ENCODE measurements at regions not wholly inside any gene's neighbourhood (a gene's known extent, or its start where the extent isn't known, plus 50 kb on each side); places are given as distances from the start of the nearest gene placed in this dataset.

DNA sequence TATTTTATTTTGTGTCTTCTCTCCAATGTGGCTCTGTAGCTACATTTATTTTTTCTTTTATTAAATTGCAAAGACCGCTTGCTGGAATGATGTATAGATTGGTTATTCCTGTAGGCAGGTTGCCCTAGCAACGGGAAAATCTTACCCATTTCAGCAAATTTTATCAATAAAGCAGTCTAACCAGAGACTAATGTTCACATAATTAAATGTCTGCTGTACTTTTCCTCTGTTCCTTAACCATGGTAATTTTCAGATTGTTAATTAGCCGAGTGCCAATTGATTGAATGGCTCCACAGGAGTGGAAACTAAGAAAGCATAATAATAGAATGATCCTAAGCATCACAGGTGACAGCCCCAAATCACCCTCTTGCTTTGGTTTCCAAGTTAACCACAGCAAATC lies 134.8 kb downstream of the BASP1 start:
- TF ChIP-seq, protein P1, sequence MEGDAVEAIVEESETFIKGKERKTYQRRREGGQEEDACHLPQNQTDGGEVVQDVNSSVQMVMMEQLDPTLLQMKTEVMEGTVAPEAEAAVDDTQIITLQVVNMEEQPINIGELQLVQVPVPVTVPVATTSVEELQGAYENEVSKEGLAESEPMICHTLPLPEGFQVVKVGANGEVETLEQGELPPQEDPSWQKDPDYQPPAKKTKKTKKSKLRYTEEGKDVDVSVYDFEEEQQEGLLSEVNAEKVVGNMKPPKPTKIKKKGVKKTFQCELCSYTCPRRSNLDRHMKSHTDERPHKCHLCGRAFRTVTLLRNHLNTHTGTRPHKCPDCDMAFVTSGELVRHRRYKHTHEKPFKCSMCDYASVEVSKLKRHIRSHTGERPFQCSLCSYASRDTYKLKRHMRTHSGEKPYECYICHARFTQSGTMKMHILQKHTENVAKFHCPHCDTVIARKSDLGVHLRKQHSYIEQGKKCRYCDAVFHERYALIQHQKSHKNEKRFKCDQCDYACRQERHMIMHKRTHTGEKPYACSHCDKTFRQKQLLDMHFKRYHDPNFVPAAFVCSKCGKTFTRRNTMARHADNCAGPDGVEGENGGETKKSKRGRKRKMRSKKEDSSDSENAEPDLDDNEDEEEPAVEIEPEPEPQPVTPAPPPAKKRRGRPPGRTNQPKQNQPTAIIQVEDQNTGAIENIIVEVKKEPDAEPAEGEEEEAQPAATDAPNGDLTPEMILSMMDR (IDR thresholded peaks at IDR 0.05): no peak
- TF ChIP-seq EP300 (IDR thresholded peaks at IDR 0.05): no peak
- no peak for TF ChIP-seq POLR2A (IDR thresholded peaks at IDR 0.05; ENCODE audit: low read depth)
- TF ChIP-seq POLR2AphosphoS5 (IDR thresholded peaks at IDR 0.05): no peak
